GM12872 (cell line): ENCODE measurements at regions not wholly inside any gene's neighbourhood (a gene's known extent, or its start where the extent isn't known, plus 50 kb on each side); places are given as distances from the start of the nearest gene placed in this dataset.

Experiments
- CTCF ChIP-seq: IDR thresholded peaks from 3 replicates; pipeline ENCODE4 v1.5.1; 2011; ENCODE audit warnings: low read depth, mild to moderate bottlenecking, low read length, moderate library complexity; ENCODE audit not compliant: insufficient read depth

GRCh38 chr12:65758401-65758800 lies 65.9 kb upstream of the HMGA2 start:
- no peak for TF ChIP-seq CTCF

GRCh38 chr12:65759735-65760134 lies 64.5 kb upstream of the HMGA2 start:
- TF ChIP-seq CTCF, result no peak

- no peak for TF ChIP-seq CTCF
Observed at GRCh38 chr12:65761301-65761700, 63.0 kb upstream of the HMGA2 start.

- no peak for TF ChIP-seq CTCF
Observed at GRCh38 chr12:65764325-65764724, 60.0 kb upstream of the HMGA2 start.

- no peak for TF ChIP-seq CTCF
Observed at GRCh38 chr12:65765436-65765813, 58.9 kb upstream of the HMGA2 start.

- no peak for TF ChIP-seq CTCF
Observed at GRCh38 chr12:65769880-65770279, 54.4 kb upstream of the HMGA2 start.
